GM23338 (cell line): ENCODE measurements at regions not wholly inside any gene's neighbourhood (a gene's known extent, or its start where the extent isn't known, plus 50 kb on each side); places are given as distances from the start of the nearest gene placed in this dataset.
A peak's percentile ranks its signal among the peaks of the same experiment; 100 is the strongest.

ENCODE experiments used
- ATAC-seq: fragments of 200-7000 bp; cut with Tn5 transposase; 3 replicates; pipeline ENCODE4 v1.9.1; 2020
- DNase-seq: peaks from one replicate; pipeline ENCODE4 v3.0.0-alpha.2; 2015; ENCODE audit warnings: low spot score
- H2AFZ ChIP-seq: fragments of 200-600 bp; sonication (generic); 2 replicates; pipeline ENCODE4 v1.8.0; 2016; ENCODE audit warnings: antibody characterized with exemption, mild to moderate bottlenecking, moderate library complexity
- H3F3A ChIP-seq: fragments of 200-600 bp; sonication (generic); replicated peaks from 2 replicates; pipeline ENCODE4 v1.8.0; 2017; ENCODE audit warnings: antibody characterized with exemption, mixed run types, low read depth
- H3K27ac ChIP-seq: fragments of 200-600 bp; sonication (generic); 2 replicates; pipeline ENCODE4 v1.6.1; 2016; ENCODE audit warnings: low read depth
- H3K27me3 ChIP-seq: fragments of 200-600 bp; sonication (generic); 2 replicates; pipeline ENCODE4 v1.8.0; 2016; ENCODE audit warnings: mild to moderate bottlenecking, mixed run types, moderate library complexity; ENCODE audit not compliant: insufficient read depth
- H3K36me3 ChIP-seq: fragments of 200-600 bp; sonication (generic); 2 replicates; pipeline ENCODE4 v1.8.0; 2016; ENCODE audit warnings: mild to moderate bottlenecking; ENCODE audit not compliant: insufficient read depth
- H3K4me1 ChIP-seq: fragments of 200-600 bp; sonication (generic); 2 replicates; pipeline ENCODE4 v1.8.0; 2016; ENCODE audit warnings: mild to moderate bottlenecking, moderate library complexity; ENCODE audit not compliant: insufficient read depth
- H3K4me2 ChIP-seq: fragments of 200-600 bp; sonication (generic); 2 replicates; pipeline ENCODE4 v1.7.1; 2017; ENCODE audit warnings: mixed run types
- H3K4me3 ChIP-seq: fragments of 200-600 bp; sonication (generic); 2 replicates; pipeline ENCODE4 v1.6.1; 2016; ENCODE audit warnings: mixed run types
- H3K79me2 ChIP-seq: fragments of 200-600 bp; sonication (generic); replicated peaks from 2 replicates; pipeline ENCODE4 v1.8.0; 2017; ENCODE audit warnings: mild to moderate bottlenecking; ENCODE audit not compliant: insufficient read depth
- H3K9me2 ChIP-seq: fragments of 200-600 bp; sonication (generic); 2 replicates; pipeline ENCODE4 v1.8.0; 2017; ENCODE audit not compliant: insufficient read depth
- H4K20me1 ChIP-seq: fragments of 200-600 bp; sonication (generic); replicated peaks from 2 replicates; pipeline ENCODE4 v1.8.0; 2017; ENCODE audit warnings: mild to moderate bottlenecking; ENCODE audit not compliant: insufficient read depth
- H3K27ac Mint-ChIP-seq: 2 replicates; pipeline ENCODE4 v1.8.0; 2020; ENCODE audit warnings: inconsistent platforms, mild to moderate bottlenecking, moderate library complexity, mixed read lengths
- H3K27me3 Mint-ChIP-seq: 3 replicates; pipeline ENCODE4 v1.8.0; 2022; ENCODE audit warnings: low read depth, mild to moderate bottlenecking, moderate library complexity, mixed read lengths, inconsistent platforms; ENCODE audit not compliant: insufficient read depth, poor library complexity
- H3K36me3 Mint-ChIP-seq: 3 replicates; pipeline ENCODE4 v1.8.0; 2021; ENCODE audit warnings: low read depth, mild to moderate bottlenecking, inconsistent platforms, moderate library complexity, mixed read lengths
- H3K4me1 Mint-ChIP-seq: 3 replicates; pipeline ENCODE4 v1.8.0; 2020; ENCODE audit warnings: mild to moderate bottlenecking, inconsistent platforms, mixed read lengths
- H3K4me3 Mint-ChIP-seq: 3 replicates; pipeline ENCODE4 v1.8.0; 2021; ENCODE audit warnings: moderate library complexity, mild to moderate bottlenecking, inconsistent platforms, mixed read lengths
- H3K9me3 Mint-ChIP-seq: 3 replicates; pipeline ENCODE4 v1.8.0; 2020; ENCODE audit warnings: moderate library complexity, mild to moderate bottlenecking, inconsistent platforms, mixed read lengths
- CREB1 ChIP-seq: fragments of 250-450 bp; sonication (Bioruptor Pico); IDR thresholded peaks from 2 replicates; pipeline ENCODE4 v1.5.0; 2020; ENCODE audit warnings: low read depth, mild to moderate bottlenecking, moderate library complexity
- EZH2phosphoT487 ChIP-seq: fragments of 200-600 bp; sonication (generic); IDR thresholded peaks from one replicate; pipeline ENCODE4 v1.8.1; 2018; ENCODE audit warnings: antibody characterized with exemption; ENCODE audit not compliant: unreplicated experiment
- NANOG ChIP-seq: IDR thresholded peaks from 2 replicates; pipeline ENCODE4 v1.6.1; 2016; ENCODE audit warnings: antibody characterized with exemption, borderline replicate concordance
- POLR2AphosphoS5 ChIP-seq: IDR thresholded peaks from 2 replicates; pipeline ENCODE4 v1.6.1; 2016; ENCODE audit warnings: antibody characterized with exemption, low read depth
- STAT1 ChIP-seq: IDR thresholded peaks from one replicate; pipeline ENCODE4 v1.6.1; 2016; ENCODE audit warnings: antibody characterized with exemption; ENCODE audit not compliant: unreplicated experiment
- ZNF331 ChIP-seq: fragments of 250-450 bp; sonication (Bioruptor Pico); IDR thresholded peaks from 2 replicates; pipeline ENCODE4 v1.5.0; 2020; ENCODE audit warnings: low read depth, mild to moderate bottlenecking, moderate library complexity
- ZNF462 ChIP-seq: fragments of 250-450 bp; sonication (Bioruptor Pico); IDR thresholded peaks from 2 replicates; pipeline ENCODE4 v1.5.0; 2020; ENCODE audit warnings: mild to moderate bottlenecking, moderate library complexity
- TF ChIP-seq, protein P1 (sequence below), 2 experiments: fragments of 200-600 bp in 1 of 2; sonication (generic) in 1 of 2; conservative IDR thresholded peaks; 2 replicates each; pipeline versions ENCODE4 v1.5.1 to v1.6.1; 2016 to 2017; ENCODE audit warnings: antibody characterized with exemption in 2 of 2, low read depth in 2 of 2, mild to moderate bottlenecking in 2 of 2, moderate library complexity in 1 of 2
- TF ChIP-seq, protein P2 (sequence below): IDR thresholded peaks from 2 replicates; pipeline ENCODE4 v1.6.1; 2016; ENCODE audit warnings: antibody characterized with exemption

DNA sequence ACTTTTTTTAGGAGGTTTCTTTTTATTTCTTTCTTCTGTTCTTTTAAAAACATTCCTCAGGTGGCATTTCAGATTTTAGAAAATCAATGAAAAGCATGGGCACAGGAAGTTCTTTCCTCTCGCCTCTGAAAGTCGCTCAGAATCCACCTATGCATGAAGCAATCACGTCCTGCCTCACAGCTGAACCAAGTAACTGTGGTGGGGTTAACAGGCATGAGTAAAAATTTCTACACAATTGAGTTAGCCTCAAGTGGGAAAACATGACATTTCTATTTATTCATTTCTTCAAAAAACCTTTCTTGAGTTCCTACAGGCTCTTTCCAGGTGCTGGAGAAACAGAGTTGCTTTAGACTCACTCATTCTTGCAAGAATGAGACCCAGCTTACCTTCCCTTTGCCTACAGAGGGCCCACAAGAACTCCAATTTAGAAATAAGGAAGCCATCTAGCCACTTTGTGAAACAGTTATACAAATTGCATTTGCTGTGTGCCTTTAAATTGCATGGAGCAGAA, 508.9 kb upstream of the PKN2 start:
- Mint-ChIP-seq H3K9me3 (no peaks in the 10 kb centered on the region), H3K27me3 (no peaks in the 10 kb centered on the region), H3K4me1 (peaks cover 6% of the 10 kb centered on the region; the same call in 2 of the 3 replicates), H3K36me3 (no peaks in the 10 kb centered on the region), H3K27ac (no peak overlapping the region), H3K4me3 (no peak overlapping the region)
- H2AFZ ChIP-seq: 0 out of 2 replicates have a peak overlapping the region, but pooled peaks have one; percentile 34
- H4K20me1 ChIP-seq: no peaks in the 10 kb centered on the region
- no peaks in the 10 kb centered on the region for H3K9me2 ChIP-seq
- no peaks in the 10 kb centered on the region for H3K79me2 ChIP-seq
- H3K4me2 ChIP-seq: no peak overlapping the region
- ATAC-seq (peak; percentile 30; the same call in 1 of the 3 replicates), DNase-seq (peak; percentile 15)
- H3F3A ChIP-seq: no peaks in the 10 kb centered on the region
- no peak for TF ChIP-seq STAT1
- TF ChIP-seq, protein P1, sequence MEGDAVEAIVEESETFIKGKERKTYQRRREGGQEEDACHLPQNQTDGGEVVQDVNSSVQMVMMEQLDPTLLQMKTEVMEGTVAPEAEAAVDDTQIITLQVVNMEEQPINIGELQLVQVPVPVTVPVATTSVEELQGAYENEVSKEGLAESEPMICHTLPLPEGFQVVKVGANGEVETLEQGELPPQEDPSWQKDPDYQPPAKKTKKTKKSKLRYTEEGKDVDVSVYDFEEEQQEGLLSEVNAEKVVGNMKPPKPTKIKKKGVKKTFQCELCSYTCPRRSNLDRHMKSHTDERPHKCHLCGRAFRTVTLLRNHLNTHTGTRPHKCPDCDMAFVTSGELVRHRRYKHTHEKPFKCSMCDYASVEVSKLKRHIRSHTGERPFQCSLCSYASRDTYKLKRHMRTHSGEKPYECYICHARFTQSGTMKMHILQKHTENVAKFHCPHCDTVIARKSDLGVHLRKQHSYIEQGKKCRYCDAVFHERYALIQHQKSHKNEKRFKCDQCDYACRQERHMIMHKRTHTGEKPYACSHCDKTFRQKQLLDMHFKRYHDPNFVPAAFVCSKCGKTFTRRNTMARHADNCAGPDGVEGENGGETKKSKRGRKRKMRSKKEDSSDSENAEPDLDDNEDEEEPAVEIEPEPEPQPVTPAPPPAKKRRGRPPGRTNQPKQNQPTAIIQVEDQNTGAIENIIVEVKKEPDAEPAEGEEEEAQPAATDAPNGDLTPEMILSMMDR (conservative IDR thresholded peaks at IDR 0.05; ENCODE audit: low read depth in 2 of 2): 0 out of 4 replicates have a peak, but pooled peaks of 1 of the 2 experiments have one; percentile 8
- no peak overlapping the region for H3K4me3 ChIP-seq
- no peaks in the 10 kb centered on the region for H3K27me3 ChIP-seq
- H3K36me3 ChIP-seq: no peaks in the 10 kb centered on the region
- H3K27ac ChIP-seq: no peak overlapping the region
- peaks cover 6% of the 10 kb centered on the region; the same call in 1 of the 2 replicates for H3K4me1 ChIP-seq

- DNase-seq (no peak), ATAC-seq (no peak)
- no peak overlapping the region for H3K27ac ChIP-seq
- 0 out of 2 replicates have a peak overlapping the region, but pooled peaks have one; percentile 34 for H2AFZ ChIP-seq
- H3K27me3 Mint-ChIP-seq: no peaks in the 10 kb centered on the region
- H3K9me2 ChIP-seq: no peaks in the 10 kb centered on the region
- H3K4me2 ChIP-seq: no peak overlapping the region
- no peaks in the 10 kb centered on the region for H3K27me3 ChIP-seq
- peaks cover 10% of the 10 kb centered on the region; the same call in 2 of the 3 replicates for H3K4me1 Mint-ChIP-seq
- no peak overlapping the region for H3K4me3 Mint-ChIP-seq
- peaks cover 6% of the 10 kb centered on the region; the same call in 1 of the 2 replicates for H3K4me1 ChIP-seq
- no peaks in the 10 kb centered on the region for H4K20me1 ChIP-seq
- H3K4me3 ChIP-seq: no peak overlapping the region
- no peaks in the 10 kb centered on the region for H3K79me2 ChIP-seq
- H3K36me3 ChIP-seq: no peaks in the 10 kb centered on the region
- no peak overlapping the region for H3K27ac Mint-ChIP-seq
- H3F3A ChIP-seq: no peaks in the 10 kb centered on the region
- no peaks in the 10 kb centered on the region for H3K36me3 Mint-ChIP-seq
- no peaks in the 10 kb centered on the region for H3K9me3 Mint-ChIP-seq
- TF ChIP-seq CREB1 (CRISPR knock-in tag): no peak
- no peak for TF ChIP-seq ZNF462 (CRISPR knock-in tag)
- TF ChIP-seq NANOG: no peak
- no peak for TF ChIP-seq POLR2AphosphoS5
- TF ChIP-seq EZH2phosphoT487: no peak
- TF ChIP-seq, protein P1 (conservative IDR thresholded peaks at IDR 0.05; ENCODE audit: low read depth in 2 of 2): no peak
- TF ChIP-seq ZNF331 (CRISPR knock-in tag): no peak
- TF ChIP-seq, protein P2, sequence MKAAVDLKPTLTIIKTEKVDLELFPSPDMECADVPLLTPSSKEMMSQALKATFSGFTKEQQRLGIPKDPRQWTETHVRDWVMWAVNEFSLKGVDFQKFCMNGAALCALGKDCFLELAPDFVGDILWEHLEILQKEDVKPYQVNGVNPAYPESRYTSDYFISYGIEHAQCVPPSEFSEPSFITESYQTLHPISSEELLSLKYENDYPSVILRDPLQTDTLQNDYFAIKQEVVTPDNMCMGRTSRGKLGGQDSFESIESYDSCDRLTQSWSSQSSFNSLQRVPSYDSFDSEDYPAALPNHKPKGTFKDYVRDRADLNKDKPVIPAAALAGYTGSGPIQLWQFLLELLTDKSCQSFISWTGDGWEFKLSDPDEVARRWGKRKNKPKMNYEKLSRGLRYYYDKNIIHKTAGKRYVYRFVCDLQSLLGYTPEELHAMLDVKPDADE: no peak
Measured at GRCh38 chr1:88175631-88176226, 508.3 kb upstream of the PKN2 start.
